Sigmoid colon (tissue), 4 donors: ENCODE measurements at regions not wholly inside any gene's neighbourhood (a gene's known extent, or its start where the extent isn't known, plus 50 kb on each side); places are given as distances from the start of the nearest gene placed in this dataset.

Source experiments
- EP300 ChIP-seq, 4 donors: sonication (generic); formaldehyde crosslinking; IDR thresholded peaks; one replicate each; pipeline ENCODE4 v1.6.1; 2017; ENCODE audit warnings: antibody characterized with exemption in 4 of 4
- POLR2A ChIP-seq, 2 donors: fragments of 450-650 bp; IDR thresholded peaks; one replicate each; pipeline ENCODE4 v1.6.1; 2016; ENCODE audit warnings: antibody characterized with exemption in 2 of 2, mild to moderate bottlenecking in 2 of 2, moderate library complexity in 2 of 2
- POLR2AphosphoS5 ChIP-seq, 4 donors: sonication (generic); formaldehyde crosslinking; IDR thresholded peaks; one replicate each; pipeline ENCODE4 v1.6.1; 2017; ENCODE audit warnings: antibody characterized with exemption in 4 of 4
- TF ChIP-seq, protein P1 (sequence below), 4 experiments: fragments of 450-650 bp in 3 of 4; fragments of 200-600 bp in 1 of 4; IDR thresholded peaks; one replicate each; pipeline ENCODE4 v1.5.1; 2016 to 2019; ENCODE audit warnings: antibody characterized with exemption in 4 of 4, mild to moderate bottlenecking in 3 of 4, moderate library complexity in 2 of 4

DNA sequence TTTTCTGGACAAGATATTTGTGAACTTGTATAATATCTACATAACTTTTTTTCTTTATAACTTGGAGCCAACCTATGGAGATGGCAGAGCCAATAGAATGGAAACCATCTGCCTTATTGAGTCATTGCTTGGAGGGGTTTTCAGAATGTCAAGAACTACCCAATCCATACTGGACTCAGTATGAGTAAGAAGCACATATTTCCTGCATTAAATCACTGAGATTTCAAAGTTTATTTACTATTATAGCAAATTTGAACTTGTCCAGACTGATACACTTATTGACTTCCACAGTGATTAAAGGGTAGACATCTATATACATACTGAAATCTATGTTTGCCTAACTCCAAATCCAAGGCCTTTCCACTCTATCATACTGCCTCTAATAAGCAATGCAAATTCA is 704.0 kb downstream of the KCNA4 start:
- TF ChIP-seq EP300 (IDR thresholded peaks at IDR 0.05) (no peak), POLR2A (IDR thresholded peaks at IDR 0.05) (no peak), POLR2AphosphoS5 (IDR thresholded peaks at IDR 0.05) (no peak)
- TF ChIP-seq, protein P1, sequence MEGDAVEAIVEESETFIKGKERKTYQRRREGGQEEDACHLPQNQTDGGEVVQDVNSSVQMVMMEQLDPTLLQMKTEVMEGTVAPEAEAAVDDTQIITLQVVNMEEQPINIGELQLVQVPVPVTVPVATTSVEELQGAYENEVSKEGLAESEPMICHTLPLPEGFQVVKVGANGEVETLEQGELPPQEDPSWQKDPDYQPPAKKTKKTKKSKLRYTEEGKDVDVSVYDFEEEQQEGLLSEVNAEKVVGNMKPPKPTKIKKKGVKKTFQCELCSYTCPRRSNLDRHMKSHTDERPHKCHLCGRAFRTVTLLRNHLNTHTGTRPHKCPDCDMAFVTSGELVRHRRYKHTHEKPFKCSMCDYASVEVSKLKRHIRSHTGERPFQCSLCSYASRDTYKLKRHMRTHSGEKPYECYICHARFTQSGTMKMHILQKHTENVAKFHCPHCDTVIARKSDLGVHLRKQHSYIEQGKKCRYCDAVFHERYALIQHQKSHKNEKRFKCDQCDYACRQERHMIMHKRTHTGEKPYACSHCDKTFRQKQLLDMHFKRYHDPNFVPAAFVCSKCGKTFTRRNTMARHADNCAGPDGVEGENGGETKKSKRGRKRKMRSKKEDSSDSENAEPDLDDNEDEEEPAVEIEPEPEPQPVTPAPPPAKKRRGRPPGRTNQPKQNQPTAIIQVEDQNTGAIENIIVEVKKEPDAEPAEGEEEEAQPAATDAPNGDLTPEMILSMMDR (IDR thresholded peaks at IDR 0.05): no peak
